K562 (cell line): ENCODE measurements at regions not wholly inside any gene's neighbourhood (a gene's known extent, or its start where the extent isn't known, plus 50 kb on each side); places are given as distances from the start of the nearest gene placed in this dataset.

Experiments used
- ATAC-seq: fragments of 200-7000 bp; cut with Tn5 transposase; 3 replicates; pipeline ENCODE4 v1.9.1; 2020; ENCODE audit warnings: moderate library complexity
- BruUV-seq: library from RNA; stranded (reverse); fragments of 400-500 nt; replicated peaks from 2 replicates; lab custom pipeline; 2021; lab: Mats Ljungman, UMichigan
- CTCF ChIA-PET: fragments of 300-600 bp; formaldehyde crosslinking; extraction: SDS; loops from one replicate; lab custom pipeline; 2021; ENCODE audit warnings: low intra/inter-chr PET ratio; lab: Yijun Ruan, JAX
- POLR2A ChIA-PET: fragments of 300-600, 350-650 bp; sonication (Branson Sonifier 250); formaldehyde crosslinking; extraction: SDS; loops from one replicate; lab custom pipeline; 2021; ENCODE audit warnings: antibody characterized with exemption, inconsistent platforms; lab: Yijun Ruan, JAX
- DNase-seq, 4 experiments: peaks; one replicate each; pipeline versions ENCODE4 v3.0.0 to v3.0.0-alpha.2; 2011 to 2018; ENCODE audit warnings: low spot score in 3 of 4, mixed read lengths in 3 of 4; ENCODE audit errors: extremely low read depth in 1 of 4
- FAIRE-seq: peaks from 2 replicates; lab custom pipeline; 2011; peaks lifted over from hg19 to GRCh38; lab: Jason Lieb, UNC
- H2AFZ ChIP-seq: 2 replicates; pipeline ENCODE4 v1.6.0; 2011; ENCODE audit warnings: low read depth, low read length, control low read depth, inconsistent platforms
- H3K27ac ChIP-seq: fragments of 200-600 bp; 3 replicates; pipeline ENCODE4 v1.8.0; 2011; ENCODE audit warnings: low read depth, mild to moderate bottlenecking, control low read depth, inconsistent platforms, low read length, moderate library complexity, mixed read lengths; ENCODE audit errors: extremely low read depth
- H3K27me3 ChIP-seq, 2 experiments: fragments of 300-600 bp in 1 of 2; 2 replicates in 1 of 2; 3 replicates in 1 of 2; pipeline versions ENCODE4 v1.6.0 to v1.8.0; 2011; ENCODE audit warnings: inconsistent platforms in 2 of 2, low read length in 2 of 2, mild to moderate bottlenecking in 1 of 2, mixed read lengths in 1 of 2, moderate library complexity in 1 of 2; ENCODE audit not compliant: control insufficient read depth in 2 of 2, insufficient read depth in 2 of 2
- H3K36me3 ChIP-seq: fragments of 300-600 bp; 3 replicates; pipeline ENCODE4 v1.8.0; 2011; ENCODE audit warnings: mild to moderate bottlenecking, low read length, inconsistent platforms; ENCODE audit not compliant: control insufficient read depth, insufficient read depth
- H3K4me1 ChIP-seq, 2 experiments: fragments of 200-600 bp in 1 of 2; replicated peaks in 1 of 2; 2 replicates in 1 of 2; 3 replicates in 1 of 2; pipeline versions ENCODE4 v1.5.1 to v1.8.0; 2011; ENCODE audit warnings: inconsistent platforms in 2 of 2, low read length in 2 of 2, mild to moderate bottlenecking in 1 of 2, mixed read lengths in 1 of 2, moderate library complexity in 1 of 2; ENCODE audit not compliant: control insufficient read depth in 2 of 2, insufficient read depth in 2 of 2
- H3K4me2 ChIP-seq: 2 replicates; pipeline ENCODE4 v1.6.1; 2011; ENCODE audit warnings: low read length, control low read depth, inconsistent platforms, mixed read lengths; ENCODE audit not compliant: insufficient read depth
- H3K4me3 ChIP-seq: fragments of 200-600 bp; sonication (generic), shearing (Covaris generic); 2 replicates; pipeline ENCODE4 v1.5.1; 2016; ENCODE audit warnings: control low read depth, inconsistent platforms
- H3K79me2 ChIP-seq: fragments of 200-600 bp; 3 replicates; pipeline ENCODE4 v1.8.0; 2011; ENCODE audit warnings: low read length, inconsistent platforms; ENCODE audit not compliant: control insufficient read depth, insufficient read depth
- H3K9ac ChIP-seq, 2 experiments: 2 replicates each; pipeline versions ENCODE4 v1.6.0 to v1.6.1; 2011; ENCODE audit warnings: low read depth in 2 of 2, low read length in 2 of 2, control low read depth in 1 of 2, inconsistent platforms in 1 of 2, mild to moderate bottlenecking in 1 of 2, mixed read lengths in 1 of 2; ENCODE audit not compliant: insufficient read depth in 1 of 2
- H3K9me1 ChIP-seq: one replicate; pipeline ENCODE4 v1.6.0; 2011; ENCODE audit warnings: inconsistent platforms, mild to moderate bottlenecking, low read length, moderate library complexity; ENCODE audit not compliant: control insufficient read depth, insufficient read depth
- H3K9me3 ChIP-seq: replicated peaks from 2 replicates; pipeline ENCODE4 v1.5.1; 2011; ENCODE audit warnings: low read depth, low read length, inconsistent platforms; ENCODE audit not compliant: control insufficient read depth, insufficient read depth
- H4K20me1 ChIP-seq: replicated peaks from 2 replicates; pipeline ENCODE4 v1.6.1; 2011; ENCODE audit warnings: low read length, inconsistent platforms, mixed read lengths; ENCODE audit not compliant: control insufficient read depth, insufficient read depth
- C11orf30 ChIP-seq: fragments of 450-650 bp; IDR thresholded peaks from 2 replicates; pipeline ENCODE4 v1.6.1; 2016; ENCODE audit warnings: low read depth, mild to moderate bottlenecking
- FOXA3 ChIP-seq, 2 experiments: fragments of 450-650 bp in 1 of 2; sonication (generic) in 1 of 2; formaldehyde crosslinking; IDR thresholded peaks in 1 of 2; conservative IDR thresholded peaks in 1 of 2; 2 replicates each; pipeline versions ENCODE4 v1.4.0 to v1.8.0; 2020 to 2022; ENCODE audit warnings: mild to moderate bottlenecking in 2 of 2, missing genetic modification reagents in 1 of 2
- MAFF ChIP-seq: IDR thresholded peaks from 2 replicates; pipeline ENCODE4 v1.6.1; 2012; ENCODE audit warnings: low read length, improper control_type of control experiment
- MAFG ChIP-seq: fragments of 450-650 bp; conservative IDR thresholded peaks from 2 replicates; pipeline ENCODE4 v1.6.1; 2016; ENCODE audit warnings: missing genetic modification characterization, missing compliant biosample characterization
- MAFK ChIP-seq: IDR thresholded peaks from 2 replicates; pipeline ENCODE4 v1.6.1; 2011; ENCODE audit warnings: low read length, improper control_type of control experiment
- MTA2 ChIP-seq: fragments of 450-650 bp; IDR thresholded peaks from 2 replicates; pipeline ENCODE4 v1.6.1; 2016; ENCODE audit warnings: low read depth
- MYC ChIP-seq, 2 experiments: fragments of 250-450 bp in 1 of 2; sonication (Bioruptor Pico) in 1 of 2; IDR thresholded peaks; 2 replicates each; pipeline versions ENCODE4 v1.5.1 to v1.6.1; 2012 to 2021; ENCODE audit warnings: low read depth in 2 of 2, borderline replicate concordance in 1 of 2, improper control_type of control experiment in 1 of 2, low read length in 1 of 2, mild to moderate bottlenecking in 1 of 2, moderate library complexity in 1 of 2
- NUFIP1 ChIP-seq: fragments of 450-650 bp; IDR thresholded peaks from 2 replicates; pipeline ENCODE4 v1.6.1; 2018; ENCODE audit not compliant: partially characterized antibody
- SP2 ChIP-seq: IDR thresholded peaks from 2 replicates; pipeline ENCODE4 v1.6.1; 2011; ENCODE audit warnings: mild to moderate bottlenecking, low read depth, low read length, moderate library complexity; ENCODE audit not compliant: poor library complexity, severe bottlenecking; ENCODE audit errors: extremely low read depth
- XRCC5 ChIP-seq: fragments of 200-400 bp; formaldehyde crosslinking; IDR thresholded peaks from 2 replicates; pipeline ENCODE4 v1.6.1; 2017; ENCODE audit warnings: low read depth, mild to moderate bottlenecking, low read length
- ZNF316 ChIP-seq: fragments of 450-650 bp; IDR thresholded peaks from 2 replicates; pipeline ENCODE4 v1.6.1; 2016
- in situ Hi-C: fragments of 300-500 bp; cut with MboI; formaldehyde crosslinking; loops from 4 replicates; pipeline ENCODE4 v1.15.0; 2018; ENCODE audit warnings: inconsistent platforms, mixed read lengths
- intact Hi-C: fragments of 100-400 bp; cut with micrococcal nuclease; formaldehyde crosslinking; loops from 2 replicates; pipeline ENCODE4 v1.14.2; 2022
- TF ChIP-seq, protein P1 (sequence below): fragments of 250-450 bp; sonication (Bioruptor Pico); IDR thresholded peaks from 2 replicates; pipeline ENCODE4 v1.8.0; 2021; ENCODE audit warnings: moderate library complexity, mild to moderate bottlenecking, inconsistent platforms
- TF ChIP-seq, protein P2 (sequence below): fragments of 250-450 bp; sonication (Bioruptor Pico); IDR thresholded peaks from 2 replicates; pipeline ENCODE4 v1.8.0; 2022; ENCODE audit warnings: moderate library complexity, mild to moderate bottlenecking, inconsistent platforms
- TF ChIP-seq, protein P3 (sequence below): sonication (generic); formaldehyde crosslinking; IDR thresholded peaks from 2 replicates; pipeline ENCODE4 v1.5.0; 2020; ENCODE audit warnings: missing genetic modification reagents
- TF ChIP-seq, protein P4 (sequence below): sonication (generic); formaldehyde crosslinking; IDR thresholded peaks from 2 replicates; pipeline ENCODE4 v1.8.0; 2022; ENCODE audit warnings: missing genetic modification reagents, mild to moderate bottlenecking, borderline replicate concordance

DNA sequence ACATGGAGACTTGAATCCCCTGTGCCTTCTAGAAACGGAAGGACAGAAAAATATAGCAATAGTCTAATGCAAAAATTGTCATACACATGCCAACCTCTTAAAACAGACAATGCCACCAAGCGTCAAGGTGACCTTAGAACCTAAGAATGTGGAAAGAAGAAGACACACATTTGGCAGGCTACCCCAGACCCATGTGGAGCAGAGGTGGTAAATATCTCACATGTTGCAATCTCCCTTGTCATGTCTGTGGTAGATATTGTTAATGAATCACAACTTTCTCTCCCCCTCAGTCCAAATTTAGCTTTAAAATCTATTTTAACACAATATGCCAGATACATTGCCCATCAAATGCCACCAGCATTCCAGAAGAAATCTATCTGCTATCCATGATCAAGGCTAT is 137.4 kb downstream of the HNMT start (continued):
- TF ChIP-seq, protein P1, sequence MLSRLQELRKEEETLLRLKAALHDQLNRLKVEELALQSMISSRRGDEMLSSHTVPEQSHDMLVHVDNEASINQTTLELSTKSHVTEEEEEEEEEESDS (CRISPR knock-in tag): no peak
- TF ChIP-seq, protein P2, sequence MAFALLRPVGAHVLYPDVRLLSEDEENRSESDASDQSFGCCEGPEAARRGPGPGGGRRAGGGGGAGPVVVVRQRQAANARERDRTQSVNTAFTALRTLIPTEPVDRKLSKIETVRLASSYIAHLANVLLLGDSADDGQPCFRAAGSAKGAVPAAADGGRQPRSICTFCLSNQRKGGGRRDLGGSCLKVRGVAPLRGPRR (CRISPR knock-in tag): no peak
- TF ChIP-seq, protein P3, sequence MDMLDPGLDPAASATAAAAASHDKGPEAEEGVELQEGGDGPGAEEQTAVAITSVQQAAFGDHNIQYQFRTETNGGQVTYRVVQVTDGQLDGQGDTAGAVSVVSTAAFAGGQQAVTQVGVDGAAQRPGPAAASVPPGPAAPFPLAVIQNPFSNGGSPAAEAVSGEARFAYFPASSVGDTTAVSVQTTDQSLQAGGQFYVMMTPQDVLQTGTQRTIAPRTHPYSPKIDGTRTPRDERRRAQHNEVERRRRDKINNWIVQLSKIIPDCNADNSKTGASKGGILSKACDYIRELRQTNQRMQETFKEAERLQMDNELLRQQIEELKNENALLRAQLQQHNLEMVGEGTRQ (CRISPR knock-in tag): no peak
- TF ChIP-seq MTA2: no peak
- no peak for TF ChIP-seq MYC (IDR thresholded peaks at IDR 0.05; ENCODE audit: low read depth, low read length)
- TF ChIP-seq MYC (CRISPR knock-in tag; IDR thresholded peaks at IDR 0.05; ENCODE audit: borderline replicate concordance, low read depth): no peak
- TF ChIP-seq, protein P4, sequence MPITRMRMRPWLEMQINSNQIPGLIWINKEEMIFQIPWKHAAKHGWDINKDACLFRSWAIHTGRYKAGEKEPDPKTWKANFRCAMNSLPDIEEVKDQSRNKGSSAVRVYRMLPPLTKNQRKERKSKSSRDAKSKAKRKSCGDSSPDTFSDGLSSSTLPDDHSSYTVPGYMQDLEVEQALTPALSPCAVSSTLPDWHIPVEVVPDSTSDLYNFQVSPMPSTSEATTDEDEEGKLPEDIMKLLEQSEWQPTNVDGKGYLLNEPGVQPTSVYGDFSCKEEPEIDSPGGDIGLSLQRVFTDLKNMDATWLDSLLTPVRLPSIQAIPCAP (CRISPR knock-in tag): no peak
- no peak for TF ChIP-seq NUFIP1
- no peak for TF ChIP-seq SP2

DNA sequence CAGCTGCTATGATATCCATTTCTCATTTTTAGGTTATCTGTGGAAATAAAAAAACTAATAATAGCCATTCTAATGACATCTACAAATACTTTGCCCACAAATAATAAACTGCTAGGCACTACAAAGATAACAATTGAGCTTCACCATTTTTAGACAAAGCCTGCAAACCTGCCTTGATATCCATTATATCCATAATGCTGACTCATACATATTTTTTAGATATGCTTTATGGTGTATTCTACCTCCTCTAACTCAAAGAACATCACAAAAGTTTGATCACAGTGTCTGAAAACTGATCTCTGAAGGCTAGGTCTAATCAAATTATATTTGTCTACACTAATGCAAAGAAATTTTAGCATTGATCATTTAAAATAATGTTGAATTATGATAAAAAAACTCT is 138.4 kb downstream of the HNMT start:
- no peaks in the 10 kb centered on the region for H3K36me3 ChIP-seq
- no peaks in the 10 kb centered on the region for H3K27me3 ChIP-seq
- DNase-seq (no peak), FAIRE-seq (no peak), ATAC-seq (no peak)
- H3K79me2 ChIP-seq: no peaks in the 10 kb centered on the region
- no peak overlapping the region for H3K27ac ChIP-seq
- ChIA-PET POLR2A (interaction anchor here (1.7 kb wide), 1 partner anchor 8 kb away, joined by 4 read pairs; no protein-coding TSS in a partner anchor), CTCF (no interaction called here)
- H3K9me1 ChIP-seq: no peaks in the 10 kb centered on the region
- TF ChIP-seq C11orf30 (peak; percentile 70), MAFG (peak; percentile 67), ZNF316 (peak; percentile 86), FOXA3 (CRISPR knock-in tag; conservative IDR thresholded peaks at IDR 0.05 in 1 of 2, IDR thresholded peaks at IDR 0.05 in 1 of 2) (no peak), MAFF (peak; percentile 85), XRCC5 (no peak), MAFK (peak; percentile 82)
- no peaks in the 10 kb centered on the region for H4K20me1 ChIP-seq
- no peaks in the 10 kb centered on the region; a peak in 1 of 5 replicates for H3K4me1 ChIP-seq
- H3K9me3 ChIP-seq: no peaks in the 10 kb centered on the region
- no peak overlapping the region for H3K9ac ChIP-seq
- intact Hi-C loops: no loop called here
- H2AFZ ChIP-seq: no peak overlapping the region
- no peak overlapping the region for H3K4me2 ChIP-seq
- in situ Hi-C loops: no loop called here
- H3K4me3 ChIP-seq: no peak overlapping the region
- BruUV-seq: no TSS peak
